ENCODE measurements at regions not wholly inside any gene's neighbourhood (a gene's known extent, or its start where the extent isn't known, plus 50 kb on each side); places are given as distances from the start of the nearest gene placed in this dataset.

DNA sequence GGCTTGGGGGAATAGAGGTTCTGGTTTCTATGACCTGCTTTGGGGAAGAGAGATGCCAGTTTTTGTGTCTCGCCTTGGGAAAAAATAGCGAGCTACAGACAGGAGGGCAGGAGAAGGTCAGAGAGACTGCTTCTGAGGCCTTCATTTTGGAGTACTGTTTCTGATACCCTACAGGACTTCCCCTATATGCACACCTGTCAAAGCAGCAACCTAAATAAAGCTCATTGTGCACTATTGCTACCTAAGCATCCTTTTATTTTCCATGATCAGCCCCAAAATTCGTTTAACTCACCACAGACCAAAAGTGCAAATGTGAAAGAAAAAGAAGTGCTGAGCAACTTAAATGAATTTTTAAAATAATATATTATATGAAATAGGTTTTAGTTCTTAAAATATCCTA is 145.6 kb upstream of the CHRM3 start:
- TF ChIP-seq EZH2 (IDR thresholded peaks at IDR 0.05; ENCODE audit: borderline replicate concordance, low read depth, low read length, severe bottlenecking) (no peak), POLR2AphosphoS5 (IDR thresholded peaks at IDR 0.05; ENCODE audit: insufficient read depth, low read depth, low read length) (no peak), CTCF (IDR thresholded peaks at IDR 0.05; ENCODE audit: extremely low read depth in 1 of 2, insufficient read depth in 1 of 2, low read depth in 1 of 2, low read length in 2 of 2) (no peak), POLR2A (IDR thresholded peaks at IDR 0.05; ENCODE audit: low read depth, low read length) (no peak), JUN (IDR thresholded peaks at IDR 0.05; ENCODE audit: borderline replicate concordance, insufficient read depth, insufficient read length, low read depth) (no peak)
- TF ChIP-seq, protein P1, sequence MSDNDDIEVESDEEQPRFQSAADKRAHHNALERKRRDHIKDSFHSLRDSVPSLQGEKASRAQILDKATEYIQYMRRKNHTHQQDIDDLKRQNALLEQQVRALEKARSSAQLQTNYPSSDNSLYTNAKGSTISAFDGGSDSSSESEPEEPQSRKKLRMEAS (IDR thresholded peaks at IDR 0.05; ENCODE audit: insufficient read depth, insufficient read length), result no peak

Data from endothelial cell of umbilical vein (primary cell).